ENCODE measurements at regions not wholly inside any gene's neighbourhood (a gene's known extent, or its start where the extent isn't known, plus 50 kb on each side); places are given as distances from the start of the nearest gene placed in this dataset.

GRCh38 chr1:175892686-175893085 lies 149.3 kb upstream of the TNR start:
- TF ChIP-seq KLF16 (tag by site-specific recombination; IDR thresholded peaks at IDR 0.05) (no peak), YY1 (tag by site-specific recombination; IDR thresholded peaks at IDR 0.05) (no peak), MZF1 (tag by site-specific recombination; IDR thresholded peaks at IDR 0.05; ENCODE audit: borderline replicate concordance) (no peak), CTCF (tag by site-specific recombination; IDR thresholded peaks at IDR 0.05) (no peak), MYNN (tag by site-specific recombination; IDR thresholded peaks at IDR 0.05; ENCODE audit: borderline replicate concordance) (no peak), ZFP41 (tag by site-specific recombination; IDR thresholded peaks at IDR 0.05; ENCODE audit: borderline replicate concordance) (no peak), ZNF148 (tag by site-specific recombination; IDR thresholded peaks at IDR 0.05; ENCODE audit: borderline replicate concordance) (no peak), ZNF501 (tag by site-specific recombination; IDR thresholded peaks at IDR 0.05) (no peak)
